SK-N-MC (cell line): ENCODE measurements at regions not wholly inside any gene's neighbourhood (a gene's known extent, or its start where the extent isn't known, plus 50 kb on each side); places are given as distances from the start of the nearest gene placed in this dataset.

ENCODE experiments used
- EZH2 ChIP-seq: fragments of 200-600 bp; sonication (generic); IDR thresholded peaks from one replicate; pipeline ENCODE4 v1.6.1; 2017; ENCODE audit warnings: antibody characterized with exemption
- FOXP2 ChIP-seq: optimal IDR thresholded peaks from 2 replicates; pipeline ENCODE3; 2011; ENCODE audit warnings: mild to moderate bottlenecking, moderate library complexity; ENCODE audit not compliant: insufficient read depth; ENCODE audit errors: extremely low read length, control extremely low read depth
- POLR2AphosphoS5 ChIP-seq: IDR thresholded peaks from 2 replicates; pipeline ENCODE4 v1.6.1; 2012; ENCODE audit warnings: mild to moderate bottlenecking, low read depth, low read length, borderline replicate concordance

- TF ChIP-seq EZH2 (no peak), POLR2AphosphoS5 (no peak), FOXP2 (no peak)
These were observed 303.4 kb upstream of the ROPN1 start for GRCh38 chr3:124295362-124295761.
